ENCODE measurements at regions not wholly inside any gene's neighbourhood (a gene's known extent, or its start where the extent isn't known, plus 50 kb on each side); places are given as distances from the start of the nearest gene placed in this dataset.

DNA sequence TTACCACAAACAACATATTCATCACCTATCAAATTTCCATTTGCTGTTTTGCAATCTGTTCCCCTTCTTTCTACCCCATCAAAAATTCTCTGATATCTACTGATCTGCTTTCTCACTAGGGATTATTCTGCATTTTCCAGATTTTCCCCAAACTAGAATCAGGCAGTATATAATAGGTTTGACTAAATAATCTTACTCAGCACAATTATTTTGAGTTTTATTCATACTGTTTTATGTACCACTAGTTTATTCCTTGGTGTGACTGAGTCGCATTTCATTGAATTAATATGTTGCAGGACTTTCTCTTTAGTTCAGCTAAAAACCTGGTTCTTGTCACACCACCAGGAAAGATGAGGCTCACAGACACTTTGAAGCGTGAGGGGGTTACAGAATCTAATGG lies 131.4 kb downstream of the CYLC2 start:
- Mint-ChIP-seq H3K9me3 (peaks cover 6% of the 10 kb centered on the region), H3K4me1 (ENCODE audit: unreplicated experiment) (no peaks in the 10 kb centered on the region)

DNA sequence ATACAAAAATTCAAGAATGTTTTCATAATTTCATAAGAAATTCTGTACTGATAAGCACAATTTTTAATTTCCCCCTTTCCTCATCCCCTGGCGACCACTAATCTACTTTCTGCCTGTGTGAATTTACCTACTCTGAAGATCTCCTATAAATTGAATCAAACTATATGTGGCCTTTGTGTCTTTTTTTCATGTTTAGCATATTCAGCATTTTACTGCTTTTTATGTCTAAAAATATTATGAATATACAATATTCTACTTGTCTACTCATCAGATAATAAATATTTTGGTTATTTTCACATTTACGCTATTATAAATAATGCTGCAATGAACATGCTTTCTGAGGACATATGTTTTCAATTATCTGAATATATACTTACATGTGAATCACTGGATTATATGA lies 144.8 kb downstream of the CYLC2 start:
- TF ChIP-seq, protein P1, sequence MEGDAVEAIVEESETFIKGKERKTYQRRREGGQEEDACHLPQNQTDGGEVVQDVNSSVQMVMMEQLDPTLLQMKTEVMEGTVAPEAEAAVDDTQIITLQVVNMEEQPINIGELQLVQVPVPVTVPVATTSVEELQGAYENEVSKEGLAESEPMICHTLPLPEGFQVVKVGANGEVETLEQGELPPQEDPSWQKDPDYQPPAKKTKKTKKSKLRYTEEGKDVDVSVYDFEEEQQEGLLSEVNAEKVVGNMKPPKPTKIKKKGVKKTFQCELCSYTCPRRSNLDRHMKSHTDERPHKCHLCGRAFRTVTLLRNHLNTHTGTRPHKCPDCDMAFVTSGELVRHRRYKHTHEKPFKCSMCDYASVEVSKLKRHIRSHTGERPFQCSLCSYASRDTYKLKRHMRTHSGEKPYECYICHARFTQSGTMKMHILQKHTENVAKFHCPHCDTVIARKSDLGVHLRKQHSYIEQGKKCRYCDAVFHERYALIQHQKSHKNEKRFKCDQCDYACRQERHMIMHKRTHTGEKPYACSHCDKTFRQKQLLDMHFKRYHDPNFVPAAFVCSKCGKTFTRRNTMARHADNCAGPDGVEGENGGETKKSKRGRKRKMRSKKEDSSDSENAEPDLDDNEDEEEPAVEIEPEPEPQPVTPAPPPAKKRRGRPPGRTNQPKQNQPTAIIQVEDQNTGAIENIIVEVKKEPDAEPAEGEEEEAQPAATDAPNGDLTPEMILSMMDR (conservative IDR thresholded peaks at IDR 0.05), result no peak
- no peak overlapping the region for H3K27ac Mint-ChIP-seq

More for the DNA sequence above, 131.4 kb downstream of the CYLC2 start:
- no peak for DNase-seq (ENCODE audit: extremely low spot score, unreplicated experiment)
- Mint-ChIP-seq H3K4me3 (no peak overlapping the region), H3K27me3 (no peaks in the 10 kb centered on the region), H3K27ac (no peak overlapping the region), H3K36me3 (no peaks in the 10 kb centered on the region)
- TF ChIP-seq, protein P1 (conservative IDR thresholded peaks at IDR 0.05), result no peak

DNA sequence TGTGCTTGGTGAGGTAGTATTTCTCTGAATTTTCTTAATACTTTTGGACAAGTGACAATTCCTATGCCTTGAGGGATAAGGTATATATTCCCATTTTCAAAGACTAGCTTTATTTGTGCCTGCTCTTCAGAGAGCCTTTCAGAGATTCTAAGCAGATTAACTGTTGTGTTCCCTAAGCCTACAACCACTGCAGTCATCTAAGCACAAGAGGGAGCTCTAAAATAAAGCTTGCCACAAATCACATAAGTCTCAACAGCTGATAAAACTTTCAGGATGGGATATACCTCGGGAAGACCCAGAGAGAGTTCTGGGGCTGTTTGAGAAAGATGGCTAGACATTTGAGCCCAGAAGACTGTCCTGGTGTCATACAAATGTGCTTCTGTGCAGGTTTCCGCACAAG lies 157.3 kb downstream of the CYLC2 start:
- no peak for DNase-seq (ENCODE audit: extremely low spot score, unreplicated experiment)
- Mint-ChIP-seq H3K4me1 (ENCODE audit: unreplicated experiment) (no peaks in the 10 kb centered on the region), H3K27me3 (no peaks in the 10 kb centered on the region), H3K36me3 (no peaks in the 10 kb centered on the region), H3K9me3 (no peaks in the 10 kb centered on the region), H3K27ac (no peak overlapping the region), H3K4me3 (no peak overlapping the region)
- TF ChIP-seq, protein P1 (conservative IDR thresholded peaks at IDR 0.05), result no peak

More for the DNA sequence above, 144.8 kb downstream of the CYLC2 start:
- Mint-ChIP-seq H3K36me3 (no peaks in the 10 kb centered on the region), H3K4me1 (ENCODE audit: unreplicated experiment) (no peaks in the 10 kb centered on the region), H3K4me3 (no peak overlapping the region), H3K9me3 (no peaks in the 10 kb centered on the region), H3K27me3 (no peaks in the 10 kb centered on the region)
- no peak for DNase-seq (ENCODE audit: extremely low spot score, unreplicated experiment)

DNA sequence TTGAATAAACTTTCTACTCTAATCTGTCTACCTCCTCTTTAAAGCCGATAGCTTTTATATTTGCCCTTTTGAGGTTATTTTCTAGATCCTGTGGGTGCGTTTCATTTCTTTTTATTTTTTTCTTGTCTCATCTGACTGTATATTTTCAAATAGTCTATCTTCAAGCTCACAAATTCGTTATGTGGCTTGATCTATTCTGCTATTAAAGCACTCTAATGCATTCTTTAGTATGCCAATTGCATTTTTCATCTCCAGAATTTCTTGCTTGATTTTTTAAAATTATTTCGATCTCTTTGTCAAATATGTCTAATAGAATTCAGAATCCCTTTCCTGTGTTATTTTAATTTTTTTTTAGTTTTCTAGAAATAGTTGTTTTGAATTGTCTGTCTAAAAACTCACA lies 172.4 kb downstream of the CYLC2 start:
- DNase-seq (ENCODE audit: extremely low spot score, unreplicated experiment), result no peak
- Mint-ChIP-seq H3K4me3 (no peak overlapping the region), H3K9me3 (peaks cover 13% of the 10 kb centered on the region), H3K4me1 (ENCODE audit: unreplicated experiment) (no peaks in the 10 kb centered on the region), H3K36me3 (no peaks in the 10 kb centered on the region), H3K27ac (no peak overlapping the region), H3K27me3 (no peaks in the 10 kb centered on the region)
- TF ChIP-seq, protein P1 (conservative IDR thresholded peaks at IDR 0.05), result no peak

DNA sequence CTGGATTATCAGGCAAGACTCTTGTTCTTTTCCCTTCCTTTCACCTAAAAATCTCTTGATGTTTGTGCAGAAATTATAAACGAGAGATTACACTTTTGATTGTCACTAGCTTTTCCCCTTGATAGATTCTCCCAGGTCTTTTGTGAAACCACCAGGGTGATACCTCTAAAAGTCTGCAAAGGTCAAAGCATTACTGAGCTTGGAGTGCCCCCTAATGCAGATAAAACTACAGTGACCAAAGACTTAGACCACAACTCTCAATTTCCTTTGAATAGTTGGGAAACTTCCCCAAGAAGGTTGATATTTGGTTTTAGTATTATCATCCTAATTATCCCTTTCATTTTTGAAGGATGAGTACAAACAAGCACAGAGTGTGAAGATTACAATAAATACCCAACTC lies 173.1 kb downstream of the CYLC2 start:
- Mint-ChIP-seq H3K9me3 (peaks cover 13% of the 10 kb centered on the region), H3K27me3 (no peaks in the 10 kb centered on the region), H3K4me3 (no peak overlapping the region), H3K4me1 (ENCODE audit: unreplicated experiment) (no peaks in the 10 kb centered on the region), H3K36me3 (no peaks in the 10 kb centered on the region), H3K27ac (no peak overlapping the region)
- TF ChIP-seq, protein P1 (conservative IDR thresholded peaks at IDR 0.05), result no peak
- no peak for DNase-seq (ENCODE audit: extremely low spot score, unreplicated experiment)

DNA sequence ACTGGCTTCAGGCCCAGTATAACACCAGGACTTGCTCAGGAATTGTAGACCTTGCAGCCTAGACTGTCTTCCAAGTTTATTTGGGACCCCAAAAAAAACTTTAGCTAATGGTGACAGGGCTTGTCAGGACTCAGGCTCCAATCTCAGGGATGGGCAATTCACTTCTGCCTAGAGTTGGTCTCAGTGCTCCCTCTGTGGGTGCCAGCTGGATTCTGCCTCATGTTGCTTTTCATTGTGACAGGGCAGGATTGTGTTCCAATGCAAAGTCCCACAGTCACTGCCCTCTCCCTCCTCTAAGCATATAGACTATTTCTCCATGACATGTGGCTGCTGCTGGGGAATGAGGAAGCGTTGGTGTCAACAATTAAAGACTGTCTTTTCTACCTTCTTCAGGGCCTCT lies 174.7 kb downstream of the CYLC2 start:
- no peaks in the 10 kb centered on the region for H3K36me3 Mint-ChIP-seq
- H3K27me3 Mint-ChIP-seq, result no peaks in the 10 kb centered on the region
- no peaks in the 10 kb centered on the region for H3K4me1 Mint-ChIP-seq (ENCODE audit: unreplicated experiment)
- TF ChIP-seq, protein P1 (conservative IDR thresholded peaks at IDR 0.05), result no peak
- H3K27ac Mint-ChIP-seq, result no peak overlapping the region
- H3K9me3 Mint-ChIP-seq, result peaks cover 13% of the 10 kb centered on the region
- DNase-seq (ENCODE audit: extremely low spot score, unreplicated experiment), result no peak
- no peak overlapping the region for H3K4me3 Mint-ChIP-seq

Data from type B pancreatic cell (in vitro differentiated cells).